HepG2 (cell line): ENCODE measurements at regions not wholly inside any gene's neighbourhood (a gene's known extent, or its start where the extent isn't known, plus 50 kb on each side); places are given as distances from the start of the nearest gene placed in this dataset.

Source experiments
- CTCF ChIP-seq: sonication (generic); formaldehyde crosslinking; IDR thresholded peaks from 2 replicates; pipeline ENCODE4 v1.5.0; 2020; ENCODE audit warnings: mild to moderate bottlenecking, missing genetic modification reagents, moderate library complexity
- HBP1 ChIP-seq: IDR thresholded peaks from 2 replicates; pipeline ENCODE4 v1.6.1; 2016; ENCODE audit warnings: low read depth, control low read depth
- HDAC2 ChIP-seq: sonication (generic); formaldehyde crosslinking; IDR thresholded peaks from 2 replicates; pipeline ENCODE4 v1.4.0; 2020; ENCODE audit warnings: missing genetic modification reagents
- NKX3-1 ChIP-seq: sonication (generic); formaldehyde crosslinking; IDR thresholded peaks from 2 replicates; pipeline ENCODE4 v1.5.0; 2020; ENCODE audit warnings: missing genetic modification reagents
- SOX5 ChIP-seq: IDR thresholded peaks from 2 replicates; pipeline ENCODE4 v1.6.1; 2016; ENCODE audit warnings: borderline replicate concordance
- ZFP91 ChIP-seq: sonication (generic); formaldehyde crosslinking; IDR thresholded peaks from 2 replicates; pipeline ENCODE4 v1.9.0; 2022; ENCODE audit warnings: missing genetic modification reagents, mild to moderate bottlenecking, borderline replicate concordance
- ZKSCAN1 ChIP-seq: fragments of 150-350 bp; IDR thresholded peaks from 2 replicates; pipeline ENCODE4 v1.6.1; 2014; ENCODE audit warnings: low read length
- ZNF121 ChIP-seq: sonication (generic); formaldehyde crosslinking; IDR thresholded peaks from 2 replicates; pipeline ENCODE4 v1.5.0; 2020; ENCODE audit warnings: mild to moderate bottlenecking, missing genetic modification reagents
- ZNF138 ChIP-seq: sonication (generic); formaldehyde crosslinking; IDR thresholded peaks from 2 replicates; pipeline ENCODE4 v1.5.0; 2020; ENCODE audit warnings: mild to moderate bottlenecking, low read depth, missing genetic modification reagents
- ZNF773 ChIP-seq: sonication (generic); formaldehyde crosslinking; IDR thresholded peaks from 2 replicates; pipeline ENCODE4 v1.4.0; 2020; ENCODE audit warnings: missing genetic modification reagents, borderline replicate concordance
- ZSCAN20 ChIP-seq: sonication (generic); formaldehyde crosslinking; IDR thresholded peaks from 2 replicates; pipeline ENCODE4 v1.4.0; 2020; ENCODE audit warnings: missing genetic modification reagents, mild to moderate bottlenecking, borderline replicate concordance

- TF ChIP-seq ZKSCAN1 (no peak), ZNF121 (no peak), ZNF138 (no peak), SOX5 (no peak), HDAC2 (no peak), CTCF (CRISPR knock-in tag) (no peak), HBP1 (CRISPR knock-in tag) (no peak), ZSCAN20 (CRISPR knock-in tag) (no peak), ZFP91 (CRISPR knock-in tag) (no peak), ZNF773 (CRISPR knock-in tag) (no peak), NKX3-1 (no peak)
These were observed 223.9 kb downstream of the PRL start for GRCh38 chr6:22072949-22073348.
